Eye (tissue), 1 donor: ENCODE measurements at regions not wholly inside any gene's neighbourhood (a gene's known extent, or its start where the extent isn't known, plus 50 kb on each side); places are given as distances from the start of the nearest gene placed in this dataset.

Experiments
- DNase-seq: peaks from one replicate; pipeline ENCODE4 v3.0.0-alpha.2; 2015

DNA sequence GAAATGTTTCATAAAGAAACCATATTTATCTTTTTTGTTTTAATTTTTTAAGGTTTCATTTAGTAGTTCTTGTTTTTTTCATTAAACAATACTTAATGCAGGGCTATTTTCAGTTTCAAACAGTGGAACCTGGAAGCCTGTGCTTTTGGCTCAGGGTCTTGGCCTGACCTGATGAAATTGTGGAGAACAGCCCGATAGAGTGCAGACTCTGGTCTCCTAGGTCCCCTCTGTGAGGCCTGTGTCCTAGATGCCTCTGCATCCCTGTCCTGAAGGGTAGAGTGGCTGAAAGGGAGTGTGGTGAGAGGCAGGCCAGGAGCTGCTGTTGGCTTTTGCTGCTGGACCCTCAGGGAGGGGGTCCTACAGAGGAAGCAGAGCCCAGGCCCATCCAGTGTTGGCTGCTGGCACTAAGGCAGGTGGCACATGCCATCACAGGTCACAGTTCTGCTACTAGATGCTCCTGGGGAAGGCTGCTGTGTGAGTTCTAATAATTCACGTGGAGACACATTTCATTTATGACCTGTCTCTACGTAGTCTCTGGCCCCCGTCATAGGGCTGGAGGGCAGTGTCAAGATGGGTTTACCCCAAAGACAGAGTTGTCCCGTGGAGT lies 201.0 kb upstream of the COPS8 start:
- DNase-seq: no peak

GRCh38 chr2:236886456-236886855 lies 199.2 kb upstream of the COPS8 start:
- DNase-seq: no peak

DNA sequence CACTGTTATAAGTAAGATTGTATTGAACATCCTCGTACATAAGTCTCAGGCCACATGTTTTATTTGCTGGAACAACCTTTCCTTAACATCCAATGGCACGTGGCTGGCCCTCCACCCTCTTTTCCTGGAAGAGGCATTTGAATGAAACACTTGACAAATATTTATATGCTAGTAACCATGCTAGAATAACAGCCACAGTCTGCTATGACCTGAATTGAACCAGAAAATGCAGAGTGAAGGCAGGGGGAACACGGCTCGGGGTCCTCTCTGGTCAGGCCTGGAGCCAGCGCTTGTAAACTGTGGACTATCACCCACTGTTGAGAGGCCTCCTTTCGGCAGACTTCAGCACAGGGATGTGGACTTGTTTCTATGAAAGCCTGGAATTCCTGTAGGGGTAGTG lies 198.2 kb upstream of the COPS8 start:
- DNase-seq: no peak

GRCh38 chr2:236887953-236888793 lies 197.5 kb upstream of the COPS8 start:
- no peak for DNase-seq

- DNase-seq: no peak
Observed at GRCh38 chr2:236888794-236889780, 196.6 kb upstream of the COPS8 start.

GRCh38 chr2:236889791-236890704 lies 195.6 kb upstream of the COPS8 start:
- no peak for DNase-seq

DNA sequence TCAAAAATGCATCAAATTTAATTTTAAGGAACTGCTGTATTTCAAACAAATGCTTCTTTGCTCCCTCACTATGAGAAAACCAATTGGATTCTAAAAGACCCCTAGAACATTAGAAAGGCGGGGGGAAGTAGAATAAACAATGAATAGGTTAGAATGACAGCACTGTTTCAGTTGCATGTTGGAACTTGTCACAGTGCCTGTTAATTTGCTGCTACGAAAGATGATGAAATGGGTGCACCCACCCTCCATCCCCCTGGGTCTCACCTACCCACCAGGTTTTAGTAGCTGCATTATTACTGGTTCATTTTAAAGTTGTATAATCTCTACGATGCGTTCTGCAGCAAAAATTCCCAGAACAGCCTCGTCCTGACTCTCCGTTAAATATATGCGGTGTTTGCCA lies 193.0 kb upstream of the COPS8 start:
- DNase-seq: no peak

DNA sequence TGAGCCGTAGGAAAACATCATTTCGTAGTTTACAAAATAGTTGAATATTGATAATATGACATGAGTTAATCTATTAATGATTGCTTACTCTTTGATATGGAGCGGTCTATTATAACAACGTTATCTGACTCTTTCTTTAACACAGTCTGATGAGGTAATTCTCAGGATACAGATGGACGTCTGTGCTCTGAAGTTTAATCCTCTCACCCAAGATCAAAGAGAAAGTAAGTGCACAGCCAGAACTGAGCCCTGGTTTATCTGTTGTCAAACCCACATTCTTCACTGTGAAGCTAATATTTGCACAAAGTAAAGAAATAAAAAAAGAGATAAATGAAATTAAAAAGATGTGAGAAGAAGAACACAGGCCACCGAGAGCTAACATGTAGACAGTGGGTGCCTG lies 190.9 kb upstream of the COPS8 start:
- no peak for DNase-seq

- DNase-seq: no peak
Observed at GRCh38 chr2:236895497-236895896, 190.2 kb upstream of the COPS8 start.

DNA sequence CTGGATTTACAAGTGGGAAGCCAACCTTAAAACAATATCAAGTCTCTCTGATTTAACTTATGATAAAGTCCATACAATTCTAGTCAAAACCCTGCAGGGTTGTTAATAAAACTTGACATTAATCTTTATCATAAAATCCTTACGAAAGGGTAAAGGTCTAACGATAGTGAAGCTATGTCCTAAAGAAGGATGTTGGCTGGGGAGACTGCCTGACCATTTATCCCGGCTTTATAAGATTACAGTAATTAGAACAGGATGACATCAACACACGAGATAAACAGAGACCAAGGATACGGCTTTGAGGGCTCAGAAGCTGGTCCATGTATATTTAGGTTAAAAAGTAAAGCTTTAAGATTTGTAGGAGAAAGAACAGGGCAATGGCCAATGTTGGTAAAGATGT lies 189.0 kb upstream of the COPS8 start:
- no peak for DNase-seq

DNA sequence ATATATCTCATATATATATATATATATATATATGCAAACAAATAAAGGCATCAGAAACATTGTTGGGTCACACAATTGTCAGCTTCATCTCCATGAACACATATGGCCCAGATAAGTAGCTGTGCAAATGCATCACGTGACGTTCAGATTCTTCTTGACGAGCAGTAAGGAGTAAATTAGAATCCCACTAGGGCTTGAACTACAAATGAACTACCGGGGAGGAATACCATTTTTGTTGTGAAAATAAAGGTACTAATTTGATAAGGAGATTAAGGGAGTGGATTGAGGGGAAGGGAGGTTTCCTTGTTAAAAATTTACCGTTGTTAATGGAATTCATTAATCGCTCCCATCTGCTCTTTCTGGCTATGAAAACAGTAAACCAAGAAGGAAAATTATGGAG lies 186.5 kb upstream of the COPS8 start:
- peak; percentile 45 for DNase-seq

GRCh38 chr2:236899950-236900640 lies 185.6 kb upstream of the COPS8 start:
- no peak for DNase-seq

DNA sequence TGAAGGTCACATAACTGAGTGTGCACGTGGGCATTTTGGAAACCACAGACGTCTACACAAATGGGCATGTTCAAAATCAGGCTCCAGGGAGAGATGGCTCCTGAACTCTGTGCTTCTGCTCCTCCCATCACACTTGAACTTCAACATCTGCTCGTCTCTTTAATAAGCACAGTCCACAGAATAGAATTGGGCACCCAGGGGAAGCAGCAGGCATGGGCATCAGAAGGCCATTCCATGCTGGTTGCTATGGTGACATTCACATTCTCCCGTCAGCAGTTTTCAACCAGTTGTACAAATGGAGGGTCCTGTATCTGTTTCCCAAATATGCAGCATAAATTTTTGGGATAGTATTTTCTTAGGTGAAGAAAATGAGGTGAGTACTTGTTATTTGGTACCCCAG lies 183.7 kb upstream of the COPS8 start:
- DNase-seq: no peak

DNA sequence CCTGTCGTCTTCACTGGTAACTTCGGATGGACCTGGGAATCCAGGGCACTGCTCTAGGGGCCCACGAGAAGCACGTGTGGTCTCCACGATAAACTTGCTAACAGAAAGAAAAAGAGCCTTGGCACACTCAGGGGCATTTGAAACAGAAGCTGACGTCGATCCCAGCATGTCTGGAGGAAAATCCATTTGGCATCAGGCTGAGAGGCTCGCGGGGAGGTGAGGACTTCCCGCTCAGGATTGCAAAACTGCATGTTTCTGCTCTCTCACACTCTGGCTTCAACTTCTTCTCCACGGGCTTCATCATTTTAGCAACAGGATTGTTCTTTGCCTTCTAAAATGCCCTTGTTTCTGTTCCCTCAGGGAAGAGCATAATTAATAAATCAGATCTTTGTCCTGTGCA lies 181.7 kb upstream of the COPS8 start:
- no peak for DNase-seq

DNA sequence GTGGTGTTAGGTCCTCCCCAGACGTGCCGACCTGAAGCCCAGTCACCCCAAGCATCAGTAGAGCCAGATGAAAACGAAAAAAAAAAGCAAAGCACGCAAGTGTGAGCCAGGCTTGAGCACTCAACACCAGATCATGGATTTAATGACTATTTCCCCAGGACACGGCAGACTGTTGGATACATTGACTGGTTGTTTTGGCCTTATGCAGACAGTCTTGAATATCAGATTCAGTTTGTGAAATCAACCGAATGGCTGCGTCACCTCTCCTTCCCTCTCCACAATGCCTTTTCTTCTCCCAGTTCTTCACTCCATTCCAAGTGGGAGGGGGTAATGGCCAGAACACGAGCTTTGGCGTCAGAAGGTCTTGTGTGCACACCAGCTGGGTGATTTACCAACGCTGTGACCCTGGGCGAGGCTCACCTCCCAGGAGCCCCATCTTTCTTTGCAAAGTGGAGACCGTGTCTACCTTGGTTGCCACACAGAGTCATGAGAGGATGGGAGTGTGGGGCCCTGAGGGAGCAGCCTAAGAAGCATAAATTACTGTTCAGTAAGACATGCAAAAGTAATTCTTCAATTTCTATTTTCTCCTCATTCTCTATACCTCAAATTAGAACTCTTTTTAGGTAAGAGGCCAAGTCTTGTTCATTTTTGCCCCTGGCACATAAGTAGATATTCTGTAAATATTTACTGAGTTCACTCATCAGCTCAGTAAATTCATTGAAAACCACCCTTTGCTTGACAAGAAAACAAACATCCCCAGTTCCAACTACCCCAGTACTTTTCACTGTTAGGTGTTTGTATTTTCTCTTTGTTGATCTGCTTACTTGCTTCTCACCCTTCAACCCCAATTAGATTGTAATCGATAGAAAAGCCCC lies 181.1 kb upstream of the COPS8 start:
- no peak for DNase-seq

DNA sequence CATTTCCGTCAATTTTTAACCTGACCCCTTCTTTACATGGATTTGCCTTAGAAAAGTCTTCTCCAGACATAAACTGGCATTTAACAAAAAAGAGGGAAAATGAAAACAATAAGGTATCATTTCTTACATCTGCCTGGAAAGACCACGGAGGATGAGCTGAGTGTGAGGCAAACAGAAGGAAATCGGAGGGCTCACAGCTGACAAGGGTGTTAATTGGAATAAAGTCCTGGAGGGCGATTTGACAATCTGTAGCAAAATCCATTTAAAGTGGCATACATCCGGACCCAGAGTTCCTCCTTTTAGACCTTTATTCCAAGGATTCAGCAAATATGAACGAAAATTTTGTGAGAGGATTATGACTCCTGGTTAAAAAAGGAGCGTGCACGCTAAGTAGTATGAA lies 179.7 kb upstream of the COPS8 start:
- DNase-seq: no peak

- no peak for DNase-seq
Observed at GRCh38 chr2:236908439-236909192, 177.1 kb upstream of the COPS8 start.

- DNase-seq: no peak
Observed at GRCh38 chr2:236909193-236909504, 176.5 kb upstream of the COPS8 start.

DNA sequence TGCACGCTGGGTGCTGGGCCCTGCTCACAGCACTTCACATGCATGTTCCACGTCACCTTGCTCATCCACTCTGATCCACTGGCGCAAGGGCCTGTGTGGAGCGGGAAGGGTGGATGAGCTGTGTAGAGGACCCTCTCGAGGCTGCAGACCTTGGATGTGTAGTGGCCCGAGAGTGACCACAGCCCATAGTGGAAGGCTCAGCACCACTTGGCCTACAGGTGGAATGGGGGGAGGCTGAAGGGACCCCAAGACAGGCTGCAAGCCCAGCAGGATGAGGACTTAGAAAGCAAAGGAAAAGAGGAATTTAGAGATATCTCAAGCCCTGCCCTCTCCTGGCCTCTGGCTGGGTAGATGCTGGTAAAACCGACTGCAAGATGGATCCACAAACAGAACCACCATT lies 175.9 kb upstream of the COPS8 start:
- no peak for DNase-seq
